Right lobe of liver (tissue), 6 donors: ENCODE measurements at regions not wholly inside any gene's neighbourhood (a gene's known extent, or its start where the extent isn't known, plus 50 kb on each side); places are given as distances from the start of the nearest gene placed in this dataset.

Source experiments
- ATAC-seq, 4 donors: fragments of 200-7000 bp; cut with Tn5 transposase; one replicate each; pipeline ENCODE4 v1.9.1; 2020; ENCODE audit warnings: mild to moderate bottlenecking in 4 of 4, moderate library complexity in 4 of 4
- DNase-seq, 3 donors: peaks; one replicate each; pipeline ENCODE4 v3.0.0-alpha.2; 2020
- H3K27ac ChIP-seq, 3 donors: fragments of 200-600 bp; one replicate each; pipeline ENCODE4 v1.8.0; 2022
- H3K27me3 ChIP-seq, 2 donors: fragments of 200-600 bp; one replicate each; pipeline ENCODE4 v1.8.0; 2022
- H3K36me3 ChIP-seq, 4 donors: fragments of 200-600 bp; sonication (generic) in 1 of 4; one replicate each; pipeline versions ENCODE4 v1.5.1 to v1.8.0; 2017 to 2022; ENCODE audit warnings: control low read depth in 1 of 4
- H3K4me1 ChIP-seq, 4 donors: fragments of 200-600 bp; sonication (generic) in 1 of 4; one replicate each; pipeline versions ENCODE4 v1.5.1 to v1.8.0; 2017 to 2022; ENCODE audit warnings: control low read depth in 1 of 4
- H3K4me3 ChIP-seq, 3 donors: fragments of 200-600 bp; one replicate each; pipeline ENCODE4 v1.8.0; 2022
- H3K9me3 ChIP-seq, 4 donors: fragments of 200-600 bp; sonication (generic) in 1 of 4; one replicate each; pipeline versions ENCODE4 v1.5.1 to v1.8.0; 2017 to 2022; ENCODE audit warnings: control low read depth in 1 of 4
- POLR2A ChIP-seq: fragments of 450-650 bp; IDR thresholded peaks from one replicate; pipeline ENCODE4 v1.6.1; 2017; ENCODE audit warnings: antibody characterized with exemption, mild to moderate bottlenecking
- WGBS: methylation state at CpG from one replicate; pipeline ENCODE4 v1.1.6; 2018; ENCODE audit warnings: low coverage, low lambda C conversion rate; ENCODE audit not compliant: insufficient coverage; ENCODE audit errors: missing lambda C conversion rate; 5-methylcytosine and 5-hydroxymethylcytosine counted together
- intact Hi-C, 2 donors: fragments of 100-400 bp; cut with DNase I; formaldehyde crosslinking; loops; one replicate each; pipeline versions ENCODE4 v1.11.2 to v1.14.1; 2022
- TF ChIP-seq, protein P1 (sequence below), 4 donors: fragments of 200-600 bp in 3 of 4; fragments of 450-650 bp in 1 of 4; IDR thresholded peaks; one replicate each; pipeline versions ENCODE4 v1.5.1 to v1.8.0; 2016 to 2022; ENCODE audit warnings: antibody characterized with exemption in 4 of 4, mild to moderate bottlenecking in 2 of 4
- donor health status: DM: no; HTN: yes; CAD: no.
- donor health status: DM: no; HTN: no; CAD: no.
- donor health status: DM: no; HTN: no; CAD: no.
- donor health status: DM: no; HTN: yes; CAD: no.
- donor health status: DM: no; HTN: yes; CAD: no.

DNA sequence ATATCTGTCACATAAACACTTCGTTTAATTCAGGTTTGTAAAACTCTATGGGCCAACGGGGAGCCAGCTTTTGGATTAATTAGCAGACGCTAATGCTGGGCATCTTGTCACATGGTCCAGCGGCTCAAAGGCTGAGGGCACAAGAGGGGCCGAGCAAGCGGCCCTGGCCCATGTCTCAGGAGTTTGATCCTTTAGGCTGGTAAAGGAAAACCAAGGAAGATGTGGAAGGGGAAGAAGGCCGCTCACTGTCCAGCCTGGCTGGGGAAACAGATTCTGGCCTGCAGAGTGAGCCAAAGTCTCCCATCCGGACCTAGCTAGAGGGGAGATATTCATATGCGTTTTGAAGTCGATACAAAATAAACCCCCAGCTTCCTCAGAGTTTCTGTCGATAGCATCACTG lies 248.6 kb upstream of the SIX2 start:
- H3K4me3 ChIP-seq = no peak overlapping the region
- no peaks in the 10 kb centered on the region for H3K27me3 ChIP-seq
- intact Hi-C loops = no loop called here
- no peaks in the 10 kb centered on the region for H3K36me3 ChIP-seq
- H3K27ac ChIP-seq = no peak overlapping the region
- DNase-seq (no peak), ATAC-seq (no peak)
- WGBS = 44% methylated on average over 8 of the region's 11 CpGs
- no peaks in the 10 kb centered on the region for H3K9me3 ChIP-seq
- TF ChIP-seq, protein P1, sequence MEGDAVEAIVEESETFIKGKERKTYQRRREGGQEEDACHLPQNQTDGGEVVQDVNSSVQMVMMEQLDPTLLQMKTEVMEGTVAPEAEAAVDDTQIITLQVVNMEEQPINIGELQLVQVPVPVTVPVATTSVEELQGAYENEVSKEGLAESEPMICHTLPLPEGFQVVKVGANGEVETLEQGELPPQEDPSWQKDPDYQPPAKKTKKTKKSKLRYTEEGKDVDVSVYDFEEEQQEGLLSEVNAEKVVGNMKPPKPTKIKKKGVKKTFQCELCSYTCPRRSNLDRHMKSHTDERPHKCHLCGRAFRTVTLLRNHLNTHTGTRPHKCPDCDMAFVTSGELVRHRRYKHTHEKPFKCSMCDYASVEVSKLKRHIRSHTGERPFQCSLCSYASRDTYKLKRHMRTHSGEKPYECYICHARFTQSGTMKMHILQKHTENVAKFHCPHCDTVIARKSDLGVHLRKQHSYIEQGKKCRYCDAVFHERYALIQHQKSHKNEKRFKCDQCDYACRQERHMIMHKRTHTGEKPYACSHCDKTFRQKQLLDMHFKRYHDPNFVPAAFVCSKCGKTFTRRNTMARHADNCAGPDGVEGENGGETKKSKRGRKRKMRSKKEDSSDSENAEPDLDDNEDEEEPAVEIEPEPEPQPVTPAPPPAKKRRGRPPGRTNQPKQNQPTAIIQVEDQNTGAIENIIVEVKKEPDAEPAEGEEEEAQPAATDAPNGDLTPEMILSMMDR (IDR thresholded peaks at IDR 0.05) = no peak
- TF ChIP-seq POLR2A = no peak
- H3K4me1 ChIP-seq = peaks cover 0 to 39% (median 19%) of the 10 kb centered on the region in 4 donors

GRCh38 chr2:45256867-45257641 lies 247.8 kb upstream of the SIX2 start:
- Histone ChIP-seq H3K27me3 (no peaks in the 10 kb centered on the region), H3K36me3 (no peaks in the 10 kb centered on the region), H3K4me1 (peaks cover 0 to 39% (median 19%) of the 10 kb centered on the region in 4 donors), H3K4me3 (no peak overlapping the region), H3K27ac (peak overlapping the region in 1 of 3 donors; percentile 29), H3K9me3 (no peaks in the 10 kb centered on the region)
- peak; percentile 73 to 82 (median 78) for ATAC-seq
- intact Hi-C loops = no loop called here
- peak; percentile 64 to 75 (median 68) for DNase-seq
- TF ChIP-seq POLR2A = no peak
- TF ChIP-seq, protein P1 (IDR thresholded peaks at IDR 0.05) = no peak
- WGBS = 24% methylated on average over 4 of the region's 16 CpGs

- no peak for TF ChIP-seq POLR2A
- TF ChIP-seq, protein P1 (IDR thresholded peaks at IDR 0.05) = no peak
- DNase-seq (peak; percentile 52 to 82 (median 77)), ATAC-seq (peak; percentile 82 to 90 (median 88))
- Histone ChIP-seq H3K27me3 (no peaks in the 10 kb centered on the region), H3K9me3 (no peaks in the 10 kb centered on the region), H3K27ac (peak overlapping the region in 1 of 3 donors; percentile 29), H3K4me3 (no peak overlapping the region), H3K36me3 (no peaks in the 10 kb centered on the region), H3K4me1 (peaks cover 0 to 39% (median 19%) of the 10 kb centered on the region in 4 donors)
- 58% methylated on average over 4 of the region's 7 CpGs for WGBS
- intact Hi-C loops = no loop called here
Measured at GRCh38 chr2:45256173-45256866, 247.1 kb upstream of the SIX2 start.

- Histone ChIP-seq H3K27me3 (no peaks in the 10 kb centered on the region), H3K4me1 (peaks cover 0 to 39% (median 19%) of the 10 kb centered on the region in 4 donors), H3K27ac (no peak overlapping the region), H3K9me3 (no peaks in the 10 kb centered on the region), H3K4me3 (no peak overlapping the region), H3K36me3 (no peaks in the 10 kb centered on the region)
- ATAC-seq = no peak
- no peak for DNase-seq
- 56% methylated on average over 3 of the region's 3 CpGs for WGBS
- intact Hi-C loops = no loop called here
- TF ChIP-seq, protein P1 (IDR thresholded peaks at IDR 0.05) = no peak
- no peak for TF ChIP-seq POLR2A
Measured at GRCh38 chr2:45255563-45255962, 246.3 kb upstream of the SIX2 start.
